ENCODE measurements at regions not wholly inside any gene's neighbourhood (a gene's known extent, or its start where the extent isn't known, plus 50 kb on each side); places are given as distances from the start of the nearest gene placed in this dataset.

DNA sequence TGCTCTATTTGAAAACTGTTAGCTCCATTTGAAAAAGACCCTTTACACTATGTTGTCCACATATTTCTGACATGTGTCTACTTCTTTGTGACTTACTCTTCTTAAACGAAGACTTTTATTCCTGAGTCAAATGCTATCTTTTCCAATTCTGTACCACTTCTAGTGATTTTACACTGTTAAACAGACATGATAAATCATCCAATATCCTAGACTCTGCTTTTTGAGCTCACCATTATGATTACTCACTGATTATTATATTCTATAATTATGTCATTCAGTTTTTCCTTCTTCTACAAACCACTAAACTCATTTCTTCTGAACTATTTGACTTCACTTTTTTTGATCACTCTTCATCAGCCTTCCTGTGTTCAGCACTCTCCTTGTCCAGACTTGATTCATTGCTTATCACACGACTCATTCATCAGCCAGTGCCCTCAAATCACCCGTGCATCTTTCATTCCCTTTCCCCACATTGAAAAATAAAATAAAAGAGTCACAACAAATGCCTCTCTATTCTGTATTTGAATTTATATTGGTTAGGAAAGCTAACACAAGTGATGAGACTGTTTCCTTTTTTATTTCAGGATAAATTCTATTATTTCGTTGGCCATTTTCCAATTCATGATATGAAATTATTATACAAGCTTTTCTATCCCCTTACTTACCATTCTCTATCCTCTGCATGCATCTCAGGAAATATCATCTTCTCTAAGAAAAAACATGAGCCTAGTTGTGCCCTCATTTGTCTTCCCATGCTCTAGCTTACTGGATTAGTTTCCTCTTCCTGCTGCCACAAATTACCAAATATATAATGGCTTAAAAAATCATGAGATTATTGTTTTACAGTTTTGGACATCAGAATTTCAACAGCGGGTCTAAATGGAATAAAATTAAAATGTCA lies 1482.1 kb upstream of the MIR17HG start:
- no peak for DNase-seq

DNA sequence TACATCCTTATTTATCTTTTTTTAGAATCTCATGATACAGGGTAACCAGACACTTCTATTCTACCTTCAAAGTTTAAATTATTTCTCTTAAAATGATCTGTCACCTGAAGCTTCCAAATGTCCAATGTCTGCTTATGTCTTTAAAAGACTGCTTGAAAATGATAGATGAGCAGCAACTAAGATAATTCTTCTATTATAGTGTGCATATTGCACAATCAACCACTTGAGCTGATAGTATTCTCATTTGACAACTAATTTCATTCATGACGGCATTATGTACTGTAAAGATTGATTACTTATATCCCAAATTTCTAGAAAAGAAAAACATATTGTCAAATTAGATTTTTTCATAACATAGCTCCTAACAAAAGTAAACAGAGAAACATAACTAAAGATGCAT lies 1478.2 kb upstream of the MIR17HG start:
- no peak for DNase-seq

DNA sequence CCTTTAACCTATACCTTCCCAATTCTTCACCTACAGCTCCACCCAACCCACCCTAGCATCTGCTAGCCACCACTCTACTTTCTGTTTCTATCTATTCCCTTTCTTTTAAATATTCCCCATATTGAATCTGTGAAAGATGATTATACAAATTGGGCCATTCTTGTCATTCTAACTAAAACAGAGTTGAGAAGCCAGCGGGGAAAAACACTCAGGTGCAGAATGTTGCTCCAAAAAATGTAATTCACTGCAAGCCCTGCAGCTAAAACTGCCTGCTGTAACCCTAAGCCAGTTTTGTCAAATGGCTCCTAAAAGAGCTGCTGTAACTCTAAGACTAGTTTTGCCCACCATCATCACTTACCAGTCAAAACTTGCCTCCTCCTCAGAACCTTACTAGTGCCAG lies 1468.6 kb upstream of the MIR17HG start:
- no peak for DNase-seq

DNA sequence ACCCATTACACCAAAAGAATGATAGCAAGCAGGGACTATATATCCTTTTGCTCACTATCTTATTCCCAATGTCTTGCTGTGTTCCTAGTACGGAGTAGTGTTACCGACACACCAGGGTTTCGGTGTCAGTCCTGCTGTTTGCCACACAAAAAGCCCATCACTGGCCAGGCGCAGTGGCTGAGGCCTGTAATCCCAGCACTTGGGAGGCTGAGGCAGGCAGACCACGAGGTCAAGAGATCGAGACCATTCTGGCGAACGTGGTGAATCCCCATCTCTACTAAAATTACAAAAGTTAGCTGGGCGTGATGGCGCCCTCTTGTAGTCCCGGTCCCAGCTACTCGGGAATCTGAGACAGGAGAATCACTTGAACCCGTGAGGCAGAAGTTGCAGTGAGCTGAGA lies 1467.3 kb upstream of the MIR17HG start:
- DNase-seq, result no peak

DNA sequence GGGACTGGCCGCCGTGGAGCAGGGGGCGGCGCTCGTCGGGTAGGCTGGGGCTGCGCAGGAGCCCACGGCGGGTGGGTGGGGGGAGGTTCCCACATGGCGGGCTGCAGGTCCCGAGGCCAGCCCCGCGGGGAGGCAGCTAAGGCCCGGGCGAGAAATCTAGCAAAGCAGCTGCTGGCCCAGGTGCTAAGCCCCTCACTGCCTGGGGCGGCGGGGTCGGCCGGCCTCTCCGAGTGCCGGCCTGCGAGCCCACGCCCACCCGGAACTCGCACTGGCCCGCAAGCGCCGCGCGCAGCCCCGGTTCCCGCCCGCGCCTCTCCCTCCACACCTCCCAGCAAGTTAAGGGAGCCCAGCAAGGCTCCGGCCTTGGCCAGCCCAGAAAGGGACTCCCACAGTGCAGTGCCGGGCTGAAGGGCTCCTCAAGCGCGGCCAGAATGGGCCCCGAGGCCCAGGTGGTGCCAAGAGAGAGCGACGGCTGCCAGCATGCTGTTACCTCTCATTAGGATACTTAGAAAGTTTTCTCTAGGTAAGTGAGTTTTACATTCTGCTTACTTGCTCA lies 1463.5 kb upstream of the MIR17HG start:
- no peak for DNase-seq

DNA sequence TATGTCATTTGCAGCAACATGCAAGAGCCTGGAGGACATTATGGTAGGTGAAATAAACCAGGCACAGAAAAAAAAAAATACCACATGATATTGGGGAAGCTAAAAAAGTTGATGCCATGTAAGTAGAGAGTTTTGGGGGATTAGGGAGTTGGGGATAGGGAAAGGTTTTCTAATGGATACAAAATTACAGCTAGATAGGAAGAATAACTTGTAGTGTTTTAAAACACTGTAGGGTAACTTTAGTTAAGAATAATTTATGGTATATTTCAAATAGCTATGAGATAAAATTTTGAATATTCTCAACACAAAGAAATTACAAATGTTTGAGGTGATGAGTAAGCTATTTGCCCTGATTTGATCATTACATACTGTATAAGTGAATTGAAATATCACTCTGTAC lies 1456.7 kb upstream of the MIR17HG start:
- no peak for DNase-seq

DNA sequence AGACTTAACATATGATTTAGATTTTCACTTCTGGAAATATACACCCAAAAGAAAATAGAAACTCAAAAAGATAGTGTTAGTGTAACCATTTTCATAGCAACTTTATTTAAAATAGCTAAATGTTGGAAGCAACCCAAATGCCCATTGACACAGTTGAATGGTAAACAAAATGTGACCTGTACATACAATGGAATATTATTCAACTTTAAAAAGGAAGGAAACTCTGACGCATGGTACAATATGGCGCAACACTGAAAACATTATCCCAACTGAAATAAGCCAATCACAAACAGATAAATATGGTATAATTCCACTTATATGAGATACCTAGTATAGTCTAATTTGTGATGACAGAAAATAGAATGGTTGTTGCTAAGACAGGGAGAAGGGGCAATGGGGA lies 1456.1 kb upstream of the MIR17HG start:
- DNase-seq, result no peak

DNA sequence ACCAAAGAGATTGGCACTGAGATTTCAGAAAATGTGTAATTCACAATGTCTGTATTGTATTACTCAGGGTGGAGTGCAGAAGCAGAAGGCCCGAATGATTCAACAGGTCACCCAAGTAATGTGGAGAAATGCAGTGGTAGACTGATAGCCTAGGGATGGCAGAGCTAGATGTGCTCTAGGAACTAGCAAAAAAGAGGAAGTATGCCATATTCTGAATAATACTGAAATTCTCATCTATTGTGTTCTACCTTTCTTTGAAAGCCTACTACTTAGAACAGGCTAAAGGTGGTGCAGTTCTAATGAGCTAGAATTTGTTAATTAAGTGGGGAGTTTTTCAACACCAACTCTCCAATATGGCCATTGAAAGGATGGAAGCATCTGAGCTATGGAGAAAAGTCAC lies 1449.8 kb upstream of the MIR17HG start:
- no peak for DNase-seq

DNA sequence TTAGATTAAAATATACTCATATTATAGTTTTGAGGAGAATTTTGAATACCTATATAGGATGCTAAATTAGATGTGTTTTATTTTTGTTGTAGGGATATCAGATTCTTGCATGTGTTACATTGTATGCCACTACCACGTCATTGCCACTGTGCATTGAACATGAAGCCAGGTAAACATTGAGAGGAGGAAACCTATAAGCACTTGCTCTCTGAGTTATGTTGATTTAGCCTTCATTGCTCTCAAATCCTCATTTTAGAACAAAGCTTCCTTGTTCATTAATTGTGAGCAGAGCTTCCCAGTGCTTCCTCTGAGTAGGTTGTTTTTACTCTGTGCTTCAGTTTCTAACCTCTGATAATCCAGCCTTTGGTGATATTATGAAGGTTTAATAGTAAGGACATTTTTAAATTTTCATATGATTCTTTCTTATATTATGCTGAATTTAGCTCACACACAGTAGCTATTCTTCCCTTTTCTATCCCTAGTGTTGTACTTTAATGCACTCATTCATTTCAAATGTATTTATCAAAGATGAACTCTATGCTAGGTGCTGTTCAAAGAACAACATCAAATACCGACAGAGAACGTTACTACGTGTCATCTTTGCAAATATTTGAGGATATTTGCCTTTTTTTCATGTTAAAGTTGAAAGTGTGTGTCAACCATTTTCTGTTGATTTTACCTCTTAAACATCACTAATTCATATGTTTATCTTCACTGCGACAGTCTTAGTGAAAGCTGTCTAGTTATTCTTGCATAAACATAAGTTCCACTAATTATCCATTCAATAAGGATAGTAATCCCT lies 1448.0 kb upstream of the MIR17HG start:
- DNase-seq, result no peak

DNA sequence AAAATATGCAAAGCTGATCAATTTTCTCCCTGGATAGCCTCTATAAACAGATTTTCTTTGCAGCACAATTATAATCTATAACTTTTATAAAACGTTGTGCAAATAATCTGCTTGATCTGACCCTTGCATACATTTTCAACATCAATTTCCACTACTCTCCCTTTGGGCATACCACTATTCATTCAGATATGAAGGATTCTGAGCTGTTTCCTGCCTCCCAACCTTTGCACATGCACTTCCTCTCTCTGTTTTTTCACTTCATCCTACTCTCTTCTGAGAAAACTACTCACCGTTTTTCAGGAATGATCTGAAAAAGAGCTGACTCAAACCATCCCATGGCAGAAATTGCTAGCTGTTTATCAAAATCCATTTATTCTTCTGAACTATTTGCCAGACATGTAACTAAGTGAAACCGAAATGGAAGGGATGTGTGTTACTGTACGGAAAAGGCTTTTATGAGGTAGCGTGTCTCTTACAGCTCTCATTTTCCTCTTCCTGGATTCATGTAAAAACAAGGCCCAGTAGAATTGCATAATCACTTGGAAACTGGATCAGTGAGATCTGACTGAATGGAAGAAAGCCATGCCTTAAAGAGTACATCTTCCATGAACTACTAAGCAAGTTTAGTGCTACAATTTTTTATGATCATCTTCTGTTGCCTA lies 1447.3 kb upstream of the MIR17HG start:
- no peak for DNase-seq

DNA sequence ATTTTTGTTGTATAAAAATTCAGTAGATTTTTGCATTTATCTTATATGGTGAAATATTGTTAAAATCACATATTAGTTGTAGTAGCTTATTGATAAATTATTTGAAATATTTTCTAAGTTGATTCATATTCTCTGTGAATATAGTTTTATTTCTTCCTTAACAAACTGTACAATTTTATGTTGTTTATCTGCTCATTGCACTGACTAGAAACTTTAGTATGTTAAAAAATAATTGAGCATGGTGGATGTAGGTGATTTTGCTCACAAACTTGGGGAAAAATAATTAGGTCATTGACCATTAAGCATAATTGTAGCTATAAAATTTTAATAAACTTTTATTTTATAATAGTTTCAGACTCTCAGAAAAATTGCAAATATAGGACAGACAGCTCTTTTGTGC lies 1445.3 kb upstream of the MIR17HG start:
- no peak for DNase-seq

DNA sequence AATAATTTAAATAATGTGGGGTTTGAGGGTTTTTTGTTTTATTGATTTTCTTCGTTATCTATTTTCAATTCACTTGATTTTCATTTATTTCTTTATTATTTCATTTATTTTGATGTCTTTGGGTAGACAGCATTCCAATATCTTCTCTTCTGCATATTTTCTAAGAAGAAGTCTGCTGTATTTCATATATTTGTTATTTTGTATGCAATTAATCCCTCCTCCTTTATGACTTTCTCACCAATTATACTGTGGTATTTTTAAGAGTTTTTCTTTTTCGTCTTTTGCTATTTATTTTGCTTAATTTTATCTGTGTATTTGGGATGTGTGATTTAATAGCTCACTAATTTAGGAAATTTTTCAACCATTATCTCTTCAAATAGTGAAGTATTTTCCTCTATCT lies 1444.4 kb upstream of the MIR17HG start:
- no peak for DNase-seq

DNA sequence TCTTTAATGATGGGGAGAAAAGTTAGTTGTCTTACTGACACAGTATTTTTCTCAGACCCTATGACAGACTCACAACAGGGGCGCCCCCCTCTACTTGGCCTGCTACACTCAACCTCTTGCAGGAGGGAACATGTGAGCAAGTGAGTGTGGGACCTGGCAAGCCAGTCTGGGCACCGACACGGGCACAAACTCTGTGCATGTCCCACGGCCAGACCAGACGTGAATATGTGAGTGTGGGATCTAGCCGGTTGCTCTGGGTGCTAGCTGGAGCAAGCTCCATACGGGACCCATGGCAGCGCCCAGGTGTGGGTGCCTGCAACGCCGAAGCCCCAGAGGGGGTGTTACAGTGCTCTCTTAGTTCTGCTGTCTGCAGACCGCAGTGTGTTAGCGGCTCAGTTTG lies 1437.3 kb upstream of the MIR17HG start:
- DNase-seq, result no peak

DNA sequence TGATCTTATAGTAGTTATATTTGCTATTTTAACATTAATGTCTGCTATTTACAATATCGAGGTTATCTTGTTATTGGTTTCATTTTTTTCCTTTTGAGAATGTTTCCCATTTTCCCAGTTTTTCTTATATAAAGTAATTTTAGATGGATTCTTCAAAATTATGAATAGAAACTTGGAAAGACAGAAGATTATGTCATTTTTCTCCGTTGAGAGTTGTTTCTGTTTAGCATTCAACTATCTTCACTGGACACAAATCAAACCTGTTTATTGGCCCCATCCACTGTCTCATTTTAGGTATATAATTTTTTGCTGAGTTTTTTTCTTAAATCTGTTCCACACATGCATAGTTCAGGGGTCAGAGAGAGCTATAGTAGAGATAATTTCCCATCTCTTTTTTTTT lies 1430.9 kb upstream of the MIR17HG start:
- no peak for DNase-seq

DNA sequence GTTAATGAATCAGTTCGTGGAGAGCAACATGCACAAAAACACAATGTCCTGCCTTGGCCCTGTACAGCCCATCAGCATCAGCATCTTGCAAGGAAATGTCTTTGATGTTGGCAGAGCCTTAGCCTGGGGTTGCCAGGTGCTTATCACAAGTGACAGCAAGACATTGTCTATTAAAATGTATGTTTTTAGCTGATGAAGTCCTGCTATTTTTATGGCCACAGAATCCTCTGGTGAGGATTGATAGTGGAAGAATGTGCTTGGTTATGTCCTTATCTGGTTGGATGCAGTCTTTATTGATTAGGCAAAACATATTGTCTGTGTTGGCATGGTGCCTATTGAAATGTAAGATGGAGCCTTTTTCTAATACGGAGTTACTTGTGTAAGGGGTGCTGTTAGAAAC lies 1427.0 kb upstream of the MIR17HG start:
- no peak for DNase-seq

DNA sequence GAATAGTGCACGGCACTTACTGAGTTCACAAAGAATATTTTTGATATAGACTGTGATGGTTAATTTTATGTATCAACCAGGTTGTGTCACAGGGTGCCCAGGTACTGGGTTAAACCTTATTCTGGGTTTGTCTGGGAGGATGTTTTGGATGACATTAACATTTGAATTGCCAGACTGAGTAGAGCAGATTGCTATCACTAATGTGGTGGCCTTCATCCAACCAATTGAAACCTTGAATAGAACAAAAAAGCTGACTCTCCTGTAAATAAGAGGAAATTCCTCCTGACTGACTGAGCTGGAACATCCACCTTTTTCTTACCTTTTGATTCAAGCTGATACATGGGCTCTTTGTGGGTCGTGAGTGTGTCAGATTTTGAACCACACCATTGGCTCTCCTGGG lies 1424.4 kb upstream of the MIR17HG start:
- DNase-seq, result no peak

DNA sequence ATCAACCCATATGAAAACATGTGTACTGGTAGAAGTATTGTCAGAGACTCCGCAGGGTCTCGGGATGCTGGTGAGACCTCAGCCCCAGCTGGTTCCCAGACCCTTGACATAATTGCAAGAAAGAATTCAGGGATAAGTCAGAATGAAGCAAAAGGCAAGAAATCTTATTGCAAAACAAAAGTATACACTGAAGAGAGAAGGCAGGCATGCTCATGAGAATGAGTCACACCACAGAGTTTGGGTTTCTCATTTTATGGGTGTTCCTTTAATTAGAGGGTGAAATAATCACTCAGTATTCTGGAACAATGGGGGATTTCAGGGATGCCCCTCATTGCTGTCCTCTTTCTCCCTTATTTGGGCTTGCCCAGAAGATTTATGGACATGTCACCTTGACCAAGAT lies 1423.8 kb upstream of the MIR17HG start:
- no peak for DNase-seq

DNA sequence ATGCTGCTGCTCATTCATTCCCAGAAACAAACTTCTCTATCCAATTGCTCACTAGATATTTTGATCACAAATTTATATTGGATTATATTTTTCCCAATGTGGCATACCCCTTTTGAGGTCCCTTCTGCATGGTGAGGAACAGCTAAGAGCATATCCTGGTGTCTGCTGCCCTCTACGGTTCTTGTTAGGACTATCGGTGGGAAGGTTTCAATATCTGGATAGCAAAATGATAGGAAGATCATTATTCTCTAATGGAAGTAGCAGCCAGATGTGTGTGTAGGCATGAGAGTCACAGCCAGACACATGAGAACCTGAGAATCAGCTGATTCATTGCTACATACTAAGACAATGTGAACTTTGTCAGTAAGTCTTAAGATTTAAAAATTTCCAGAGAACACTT lies 1422.4 kb upstream of the MIR17HG start:
- no peak for DNase-seq

DNA sequence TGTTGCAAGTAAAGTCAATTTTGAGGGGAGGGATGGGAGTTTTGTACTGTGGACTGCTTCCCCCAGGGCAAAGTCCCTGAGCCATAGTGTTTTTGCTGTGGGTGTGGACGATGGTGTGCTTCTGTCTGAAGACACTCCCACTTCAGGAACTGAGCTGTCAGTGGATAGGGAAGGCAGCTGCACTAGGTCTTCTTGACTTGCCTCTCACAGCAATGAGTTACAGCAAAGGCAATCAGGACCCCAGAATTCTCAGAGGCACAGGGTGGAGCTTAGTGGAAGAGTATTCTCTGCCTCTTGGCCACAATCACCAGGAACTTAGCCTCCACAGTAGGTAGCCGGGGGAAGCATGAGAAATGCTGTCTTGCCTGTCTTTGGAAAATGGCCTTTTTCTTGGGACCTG lies 1416.6 kb upstream of the MIR17HG start:
- no peak for DNase-seq

DNA sequence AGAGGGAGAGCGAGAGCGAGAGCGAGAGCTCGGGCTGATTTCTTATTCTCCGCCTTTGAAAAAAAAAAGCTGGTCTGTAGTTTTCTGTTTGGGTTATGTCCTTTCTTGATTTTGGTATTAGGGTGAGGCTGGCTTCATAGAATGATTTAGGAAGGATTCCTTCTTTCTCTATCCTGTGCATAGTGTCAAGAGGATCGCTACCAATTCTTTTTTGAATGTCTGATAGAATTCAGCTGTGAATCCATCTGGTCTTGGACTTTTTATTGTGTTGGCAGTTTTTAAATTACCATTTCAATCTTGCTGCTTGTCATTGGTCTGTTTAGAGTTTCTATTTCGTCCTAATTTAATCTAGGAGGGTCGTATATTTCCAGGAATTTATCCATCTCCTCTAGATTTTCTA lies 1414.6 kb upstream of the MIR17HG start:
- no peak for DNase-seq

DNA sequence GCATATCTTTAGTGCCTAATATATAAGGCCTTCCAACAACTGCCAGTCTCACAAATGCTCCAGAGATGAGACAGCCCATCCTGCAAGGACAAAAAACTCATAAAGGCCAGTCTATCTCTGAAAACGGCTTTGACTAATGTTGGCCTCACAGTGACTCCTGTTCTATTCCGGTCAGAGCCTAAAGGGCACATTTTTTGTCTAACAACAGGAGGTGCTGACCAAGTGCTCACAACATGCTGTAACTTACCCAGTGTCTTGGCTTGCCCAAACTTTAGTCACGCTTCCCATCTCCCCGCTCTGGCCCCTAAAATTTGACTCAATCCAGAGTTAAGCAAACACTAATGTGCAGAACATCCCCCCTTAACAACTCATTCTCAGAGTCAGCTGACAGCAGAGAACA lies 1411.2 kb upstream of the MIR17HG start:
- DNase-seq, result no peak

DNA sequence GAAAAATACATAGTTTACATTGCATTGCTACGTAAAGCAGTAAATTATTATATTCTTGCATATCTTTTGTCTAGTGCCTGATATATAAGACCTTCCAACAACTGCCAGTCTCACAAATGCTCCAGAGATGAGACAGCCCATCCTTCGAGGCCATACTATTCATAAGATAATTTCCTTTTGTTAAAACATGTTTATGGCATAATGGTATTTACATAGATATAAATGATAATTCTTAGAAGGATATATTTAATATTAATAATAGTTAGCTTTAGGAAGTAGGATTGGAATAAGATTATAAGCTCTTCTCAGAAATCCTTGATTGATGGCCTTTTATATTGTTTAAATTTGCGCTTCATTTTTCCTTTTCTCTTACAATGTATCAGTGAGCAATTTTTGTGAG lies 1410.1 kb upstream of the MIR17HG start:
- no peak for DNase-seq

DNA sequence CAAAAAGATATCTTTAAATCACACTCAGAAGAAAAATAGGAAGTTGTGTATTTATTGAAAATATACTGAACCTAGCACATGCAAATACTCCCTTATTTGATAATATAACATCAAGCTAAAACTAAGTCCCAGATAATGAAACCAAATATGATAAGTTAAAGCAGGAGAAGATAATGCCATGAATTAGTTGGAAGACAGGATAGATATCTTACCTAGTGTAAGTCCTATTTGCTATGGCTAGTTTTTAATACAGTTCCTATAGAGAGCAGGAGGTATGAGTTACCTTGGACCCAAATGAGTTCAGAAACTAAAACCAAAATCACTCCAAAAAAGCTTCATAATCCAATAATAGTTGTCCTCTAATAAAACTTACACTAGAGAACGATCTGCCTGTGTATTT lies 1407.1 kb upstream of the MIR17HG start:
- no peak for DNase-seq

DNA sequence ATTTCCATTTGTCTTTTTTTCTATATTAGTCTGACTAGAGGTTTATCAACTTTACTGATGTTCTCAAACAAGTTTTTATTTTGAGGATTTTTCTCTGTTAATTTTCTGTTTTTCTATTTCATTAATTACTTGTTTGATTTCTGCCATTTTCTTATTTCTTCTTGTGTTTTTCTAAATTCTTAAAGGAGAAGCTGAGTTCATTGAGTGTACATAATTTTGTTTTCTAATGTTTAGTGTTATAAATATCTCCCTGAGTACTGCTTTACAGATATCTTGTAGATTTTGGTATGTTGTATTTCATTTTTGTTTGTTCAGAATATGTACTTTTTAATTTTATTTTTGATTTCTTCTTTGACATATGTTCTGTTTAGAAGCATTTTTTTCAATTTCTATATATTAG lies 1404.3 kb upstream of the MIR17HG start:
- DNase-seq, result no peak
